ENCODE measurements at regions not wholly inside any gene's neighbourhood (a gene's known extent, or its start where the extent isn't known, plus 50 kb on each side); places are given as distances from the start of the nearest gene placed in this dataset.

- TF ChIP-seq CTCF (conservative IDR thresholded peaks at IDR 0.05 in 1 of 2, IDR thresholded peaks at IDR 0.05 in 1 of 2; ENCODE audit: extremely low read depth in 1 of 2, insufficient read depth in 1 of 2, low read depth in 1 of 2, low read length in 2 of 2) (no peak), EZH2 (IDR thresholded peaks at IDR 0.05; ENCODE audit: borderline replicate concordance, low read length) (no peak)
These were observed 167.3 kb upstream of the KLF14 start for GRCh38 chr7:130901209-130901783.

All from mammary epithelial cell (primary cell).